Fibroblast of lung (primary cell): ENCODE measurements at regions not wholly inside any gene's neighbourhood (a gene's known extent, or its start where the extent isn't known, plus 50 kb on each side); places are given as distances from the start of the nearest gene placed in this dataset.

ENCODE experiments used
- DNase-seq, 2 donors: peaks; one replicate each; pipeline versions ENCODE4 v3.0.0 to v3.0.0-alpha.2; 2010; ENCODE audit warnings: low read depth in 2 of 2
- H2AFZ ChIP-seq: 2 replicates; pipeline ENCODE4 v1.5.1; 2012; ENCODE audit warnings: low read length, control low read depth, inconsistent platforms
- H3K27ac ChIP-seq: 2 replicates; pipeline ENCODE4 v1.5.1; 2011; ENCODE audit warnings: low read length, control low read depth; ENCODE audit not compliant: insufficient read depth
- H3K27me3 ChIP-seq: 2 replicates; pipeline ENCODE4 v1.5.1; 2011; ENCODE audit warnings: mild to moderate bottlenecking, low read length; ENCODE audit not compliant: control insufficient read depth, insufficient read depth
- H3K36me3 ChIP-seq: 2 replicates; pipeline ENCODE4 v1.5.1; 2011; ENCODE audit warnings: low read length; ENCODE audit not compliant: control insufficient read depth, insufficient read depth
- H3K4me1 ChIP-seq: 2 replicates; pipeline ENCODE4 v1.5.1; 2011; ENCODE audit warnings: low read length; ENCODE audit not compliant: control insufficient read depth, insufficient read depth; ENCODE audit errors: extremely low read depth
- H3K4me2 ChIP-seq: 2 replicates; pipeline ENCODE4 v1.5.1; 2011; ENCODE audit warnings: low read length, control low read depth; ENCODE audit not compliant: insufficient read depth; ENCODE audit errors: extremely low read depth
- H3K4me3 ChIP-seq, 4 experiments: fragments of 200-600 bp in 1 of 4; sonication (generic) in 1 of 4; replicated peaks in 1 of 4; 2 replicates each; pipeline ENCODE4 v1.5.1; 2011 to 2016; ENCODE audit warnings: low read length in 4 of 4, low read depth in 3 of 4, mild to moderate bottlenecking in 3 of 4, control low read depth in 2 of 4, inconsistent platforms in 1 of 4, mixed read lengths in 1 of 4; ENCODE audit not compliant: insufficient read depth in 1 of 4; ENCODE audit errors: control extremely low read depth in 1 of 4
- H3K79me2 ChIP-seq: 2 replicates; pipeline ENCODE4 v1.5.1; 2012; ENCODE audit warnings: mild to moderate bottlenecking, low read length, inconsistent platforms; ENCODE audit not compliant: control insufficient read depth, insufficient read depth
- H3K9ac ChIP-seq: 2 replicates; pipeline ENCODE4 v1.5.1; 2011; ENCODE audit warnings: mild to moderate bottlenecking, low read length, control low read depth; ENCODE audit not compliant: insufficient read depth
- H3K9me3 ChIP-seq: 2 replicates; pipeline ENCODE4 v1.5.1; 2012; ENCODE audit warnings: low read depth, low read length; ENCODE audit not compliant: control insufficient read depth, insufficient read depth
- H4K20me1 ChIP-seq: 2 replicates; pipeline ENCODE4 v1.5.1; 2011; ENCODE audit warnings: low read length; ENCODE audit not compliant: control insufficient read depth, insufficient read depth; ENCODE audit errors: extremely low read depth
- EZH2 ChIP-seq: IDR thresholded peaks from 2 replicates; pipeline ENCODE4 v1.5.1; 2012; ENCODE audit warnings: low read length, control low read depth, mild to moderate bottlenecking; ENCODE audit errors: missing control alignments
- TF ChIP-seq, protein P1 (sequence below), 2 donors: IDR thresholded peaks in 1 of 2; conservative IDR thresholded peaks in 1 of 2; 1 replicate in 1 of 2; 2 replicates in 1 of 2; pipeline ENCODE4 v1.5.1; 2011 to 2012; ENCODE audit warnings: low read length in 2 of 2, control low read depth in 1 of 2, inconsistent platforms in 1 of 2, low read depth in 1 of 2, mild to moderate bottlenecking in 1 of 2

DNA sequence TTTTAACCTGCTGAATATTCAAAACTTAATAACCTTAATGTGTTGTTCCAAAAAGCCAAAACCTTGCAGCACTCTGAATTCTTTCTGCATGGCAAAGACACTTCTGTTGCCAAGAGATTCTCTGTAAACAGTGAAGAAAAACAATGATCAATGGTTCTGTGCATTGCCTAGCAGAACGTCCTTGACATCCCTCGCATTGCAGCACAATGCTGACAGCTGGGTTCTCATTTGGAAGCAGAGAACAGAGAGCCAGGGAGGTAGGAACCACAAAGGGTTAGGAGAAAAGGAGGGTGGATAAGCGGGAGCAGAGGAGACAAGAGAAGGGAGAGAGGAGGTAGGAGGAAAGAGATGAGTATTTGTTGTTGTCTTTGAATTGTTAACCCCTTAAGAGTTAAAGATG, 501.1 kb downstream of the NAV3 start:
- TF ChIP-seq EZH2 = no peak
- TF ChIP-seq, protein P1, sequence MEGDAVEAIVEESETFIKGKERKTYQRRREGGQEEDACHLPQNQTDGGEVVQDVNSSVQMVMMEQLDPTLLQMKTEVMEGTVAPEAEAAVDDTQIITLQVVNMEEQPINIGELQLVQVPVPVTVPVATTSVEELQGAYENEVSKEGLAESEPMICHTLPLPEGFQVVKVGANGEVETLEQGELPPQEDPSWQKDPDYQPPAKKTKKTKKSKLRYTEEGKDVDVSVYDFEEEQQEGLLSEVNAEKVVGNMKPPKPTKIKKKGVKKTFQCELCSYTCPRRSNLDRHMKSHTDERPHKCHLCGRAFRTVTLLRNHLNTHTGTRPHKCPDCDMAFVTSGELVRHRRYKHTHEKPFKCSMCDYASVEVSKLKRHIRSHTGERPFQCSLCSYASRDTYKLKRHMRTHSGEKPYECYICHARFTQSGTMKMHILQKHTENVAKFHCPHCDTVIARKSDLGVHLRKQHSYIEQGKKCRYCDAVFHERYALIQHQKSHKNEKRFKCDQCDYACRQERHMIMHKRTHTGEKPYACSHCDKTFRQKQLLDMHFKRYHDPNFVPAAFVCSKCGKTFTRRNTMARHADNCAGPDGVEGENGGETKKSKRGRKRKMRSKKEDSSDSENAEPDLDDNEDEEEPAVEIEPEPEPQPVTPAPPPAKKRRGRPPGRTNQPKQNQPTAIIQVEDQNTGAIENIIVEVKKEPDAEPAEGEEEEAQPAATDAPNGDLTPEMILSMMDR (conservative IDR thresholded peaks at IDR 0.05 in 1 of 2, IDR thresholded peaks at IDR 0.05 in 1 of 2; ENCODE audit: low read depth in 1 of 2, low read length in 2 of 2) = no peak
- Histone ChIP-seq H3K36me3 (no peaks in the 10 kb centered on the region), H3K4me1 (no peaks in the 10 kb centered on the region), H3K9ac (no peak overlapping the region), H2AFZ (no peak overlapping the region), H3K4me2 (no peak overlapping the region), H3K79me2 (no peaks in the 10 kb centered on the region), H4K20me1 (no peaks in the 10 kb centered on the region), H3K27ac (no peak overlapping the region), H3K4me3 (no peak overlapping the region), H3K27me3 (no peaks in the 10 kb centered on the region), H3K9me3 (no peaks in the 10 kb centered on the region)
- no peak for DNase-seq

DNA sequence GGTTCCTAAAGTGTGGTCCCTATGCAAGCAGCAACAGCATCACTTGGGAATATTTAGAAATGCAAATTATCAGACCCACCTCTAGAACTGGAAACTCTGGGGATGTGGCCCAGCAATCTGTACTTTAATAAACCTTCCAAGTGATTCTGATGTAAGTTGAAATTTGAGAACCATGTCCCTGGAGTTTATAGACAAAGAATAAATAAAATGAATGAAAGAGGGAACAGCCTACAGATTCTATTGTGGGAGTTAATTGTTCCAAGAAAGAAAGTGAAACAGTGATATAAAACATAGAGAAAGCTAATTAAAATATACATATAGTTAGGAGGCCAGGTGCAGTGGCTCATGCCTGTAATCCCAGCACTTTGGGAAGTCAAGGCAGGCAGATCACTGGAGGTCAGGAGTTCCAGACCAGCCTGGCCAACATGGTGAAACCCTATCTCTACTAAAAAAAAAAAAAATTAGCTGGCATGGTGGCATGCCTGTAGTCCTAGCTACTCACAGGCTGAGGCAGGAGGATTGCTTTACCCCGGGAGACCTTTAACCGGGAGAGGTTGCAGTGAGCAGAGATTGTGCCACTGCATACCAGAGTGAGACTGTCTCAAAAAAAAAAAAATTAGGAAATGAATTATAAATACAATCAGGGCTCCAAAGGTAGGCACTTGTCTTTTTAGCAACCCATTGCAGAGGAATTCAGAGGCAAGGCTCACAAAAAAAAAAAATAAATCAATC, 507.5 kb downstream of the NAV3 start:
- Histone ChIP-seq H3K4me1 (no peaks in the 10 kb centered on the region), H3K36me3 (no peaks in the 10 kb centered on the region), H4K20me1 (no peaks in the 10 kb centered on the region), H3K9me3 (no peaks in the 10 kb centered on the region), H3K9ac (no peak overlapping the region), H3K4me2 (no peak overlapping the region), H3K27me3 (no peaks in the 10 kb centered on the region), H3K27ac (no peak overlapping the region), H3K4me3 (no peak overlapping the region), H3K79me2 (no peaks in the 10 kb centered on the region), H2AFZ (no peak overlapping the region)
- TF ChIP-seq, protein P1 (conservative IDR thresholded peaks at IDR 0.05 in 1 of 2, IDR thresholded peaks at IDR 0.05 in 1 of 2; ENCODE audit: low read depth in 1 of 2, low read length in 2 of 2) = no peak
- no peak for TF ChIP-seq EZH2
- peak in 1 of 2 donors; percentile 39 for DNase-seq

DNA sequence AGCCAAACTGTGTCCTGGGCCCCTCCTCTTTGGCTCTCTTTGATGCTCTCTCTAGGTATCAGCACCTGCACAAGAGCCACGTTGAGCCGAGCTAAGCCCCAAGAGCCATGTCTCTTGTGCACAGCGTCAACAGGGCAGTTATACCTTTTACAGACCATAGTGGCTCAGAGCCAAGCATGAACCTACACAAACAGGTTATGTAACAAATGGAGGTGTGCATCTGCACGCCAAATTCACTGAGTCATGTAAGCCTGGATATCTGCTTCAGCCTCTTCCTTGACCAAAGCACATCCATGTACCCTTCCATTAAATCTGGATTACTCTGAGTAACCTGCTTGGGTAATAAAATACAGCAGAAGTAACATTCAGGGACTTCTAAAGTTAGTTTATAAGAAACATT, 509.7 kb downstream of the NAV3 start:
- no peak overlapping the region for H3K9ac ChIP-seq
- no peaks in the 10 kb centered on the region for H3K36me3 ChIP-seq
- no peak for TF ChIP-seq EZH2
- TF ChIP-seq, protein P1 (conservative IDR thresholded peaks at IDR 0.05 in 1 of 2, IDR thresholded peaks at IDR 0.05 in 1 of 2; ENCODE audit: low read depth in 1 of 2, low read length in 2 of 2) = no peak
- H3K27me3 ChIP-seq = no peaks in the 10 kb centered on the region
- H2AFZ ChIP-seq = no peak overlapping the region
- no peaks in the 10 kb centered on the region for H4K20me1 ChIP-seq
- no peak for DNase-seq
- no peak overlapping the region for H3K4me3 ChIP-seq
- no peaks in the 10 kb centered on the region for H3K9me3 ChIP-seq
- no peaks in the 10 kb centered on the region for H3K4me1 ChIP-seq
- H3K79me2 ChIP-seq = no peaks in the 10 kb centered on the region
- no peak overlapping the region for H3K4me2 ChIP-seq
- no peak overlapping the region for H3K27ac ChIP-seq
